Lung (tissue), 11 donors: ENCODE measurements at regions not wholly inside any gene's neighbourhood (a gene's known extent, or its start where the extent isn't known, plus 50 kb on each side); places are given as distances from the start of the nearest gene placed in this dataset.

ENCODE experiments used
- ATAC-seq: fragments of 200-7000 bp; cut with Tn5 transposase; one replicate; pipeline ENCODE4 v1.9.1; 2020; ENCODE audit warnings: moderate number of reproducible peaks; ENCODE audit not compliant: insufficient read depth, low FRiP score
- DNase-seq, 3 donors: peaks; one replicate each; pipeline ENCODE4 v3.0.0-alpha.2; 2013 to 2017
- H3K27ac ChIP-seq, 2 donors: one replicate each; pipeline ENCODE4 v1.5.1; 2013; ENCODE audit warnings: mild to moderate bottlenecking in 2 of 2, moderate library complexity in 2 of 2, control low read depth in 1 of 2, inconsistent platforms in 1 of 2, low read depth in 1 of 2, low read length in 1 of 2
- H3K27me3 ChIP-seq, 3 donors: one replicate each; pipeline ENCODE4 v1.5.1; 2013; ENCODE audit warnings: low read length in 2 of 3; ENCODE audit not compliant: control insufficient read depth in 3 of 3, insufficient read depth in 3 of 3
- H3K36me3 ChIP-seq, 4 donors: one replicate each; pipeline ENCODE4 v1.5.1; 2013; ENCODE audit warnings: low read length in 4 of 4, mild to moderate bottlenecking in 1 of 4, moderate library complexity in 1 of 4; ENCODE audit not compliant: control insufficient read depth in 4 of 4, insufficient read depth in 4 of 4
- H3K4me1 ChIP-seq, 5 donors: one replicate each; pipeline ENCODE4 v1.5.1; 2013; ENCODE audit warnings: low read length in 5 of 5, mild to moderate bottlenecking in 2 of 5, moderate library complexity in 1 of 5; ENCODE audit not compliant: control insufficient read depth in 5 of 5, insufficient read depth in 5 of 5
- H3K4me3 ChIP-seq: one replicate; pipeline ENCODE4 v1.5.1; 2013; ENCODE audit warnings: mild to moderate bottlenecking, control low read depth, moderate library complexity
- H3K9ac ChIP-seq, 2 donors: one replicate each; pipeline ENCODE4 v1.5.1; 2013; ENCODE audit warnings: low read length in 2 of 2, control low read depth in 1 of 2; ENCODE audit not compliant: insufficient read depth in 1 of 2
- H3K9me3 ChIP-seq, 4 donors: one replicate each; pipeline ENCODE4 v1.5.1; 2013; ENCODE audit warnings: low read length in 3 of 4, mild to moderate bottlenecking in 1 of 4, moderate library complexity in 1 of 4; ENCODE audit not compliant: control insufficient read depth in 4 of 4, insufficient read depth in 3 of 4
- CTCF ChIP-seq: IDR thresholded peaks from 2 replicates; pipeline ENCODE4 v1.5.1; 2012; ENCODE audit warnings: mild to moderate bottlenecking; ENCODE audit errors: control extremely low read depth, extremely low read depth
- WGBS, 2 donors: extraction: QIAGEN DNeasy Blood & Tissue Kit; methylation state at CpG; one replicate each; pipeline ENCODE4 v1.1.7; 2013; 5-methylcytosine and 5-hydroxymethylcytosine counted together
- donor health status: control.
- donor health status: control.
- donor health status: Bipolar disorder and iron deficiency.
- donor health status: healthy.
- donor health status: DM: yes; HTN: yes; CAD: no.

GRCh38 chr11:115982666-115983065 lies 478.5 kb upstream of the CADM1 start:
- Histone ChIP-seq H3K9me3 (peaks cover 0 to 1% (median 0%) of the 10 kb centered on the region in 4 donors), H3K27me3 (no peaks in the 10 kb centered on the region), H3K36me3 (no peaks in the 10 kb centered on the region), H3K9ac (no peak overlapping the region), H3K27ac (no peak overlapping the region), H3K4me3 (no peak overlapping the region), H3K4me1 (peaks cover 0 to 11% (median 3%) of the 10 kb centered on the region in 5 donors)
- WGBS, 2 donors, result 89 to 90% methylated on average over 4 of the region's 4 CpGs
- ATAC-seq (no peak), DNase-seq (no peak)
- no peak for TF ChIP-seq CTCF

- H3K36me3 ChIP-seq, result no peaks in the 10 kb centered on the region
- TF ChIP-seq CTCF, result no peak
- no peaks in the 10 kb centered on the region for H3K9me3 ChIP-seq
- no peak for DNase-seq
- WGBS, 2 donors, result 71 to 85% methylated on average over 3 of the region's 3 CpGs
- no peak overlapping the region for H3K27ac ChIP-seq
- peaks cover 0 to 11% (median 3%) of the 10 kb centered on the region in 5 donors for H3K4me1 ChIP-seq
- no peak overlapping the region for H3K4me3 ChIP-seq
- no peaks in the 10 kb centered on the region for H3K27me3 ChIP-seq
- no peak for ATAC-seq
- no peak overlapping the region for H3K9ac ChIP-seq
Measured at GRCh38 chr11:115981814-115982471, 477.7 kb upstream of the CADM1 start.

GRCh38 chr11:115981104-115981481 lies 476.9 kb upstream of the CADM1 start:
- no peak for TF ChIP-seq CTCF
- H3K4me1 ChIP-seq, result peaks cover 0 to 11% (median 3%) of the 10 kb centered on the region in 5 donors
- H3K36me3 ChIP-seq, result no peaks in the 10 kb centered on the region
- DNase-seq (no peak), ATAC-seq (no peak)
- H3K9me3 ChIP-seq, result no peaks in the 10 kb centered on the region
- WGBS, 2 donors, result 80 to 82% methylated on average over 3 of the region's 3 CpGs
- H3K27me3 ChIP-seq, result no peaks in the 10 kb centered on the region
- H3K27ac ChIP-seq, result no peak overlapping the region
- no peak overlapping the region for H3K4me3 ChIP-seq
- H3K9ac ChIP-seq, result no peak overlapping the region
